Nephron (organoid): ENCODE measurements at regions not wholly inside any gene's neighbourhood (a gene's known extent, or its start where the extent isn't known, plus 50 kb on each side); places are given as distances from the start of the nearest gene placed in this dataset.

ENCODE experiments used
- H3K27ac Mint-ChIP-seq, 3 experiments: 2 replicates each; pipeline ENCODE4 v1.8.0; 2020; ENCODE audit warnings: mixed read lengths in 3 of 3, mild to moderate bottlenecking in 2 of 3, moderate library complexity in 1 of 3
- H3K27me3 Mint-ChIP-seq: 2 replicates; pipeline ENCODE4 v1.8.0; 2021; ENCODE audit warnings: low read depth, mild to moderate bottlenecking, moderate library complexity, mixed read lengths
- H3K36me3 Mint-ChIP-seq: 2 replicates; pipeline ENCODE4 v1.8.0; 2020; ENCODE audit warnings: low read depth, mixed read lengths
- H3K4me1 Mint-ChIP-seq: 2 replicates; pipeline ENCODE4 v1.8.0; 2020; ENCODE audit warnings: mixed read lengths
- H3K4me3 Mint-ChIP-seq, 3 experiments: 2 replicates each; pipeline ENCODE4 v1.8.0; 2020; ENCODE audit warnings: mild to moderate bottlenecking in 3 of 3, mixed read lengths in 3 of 3, moderate library complexity in 2 of 3
- H3K9me3 Mint-ChIP-seq: 2 replicates; pipeline ENCODE4 v1.8.0; 2020; ENCODE audit warnings: mixed read lengths
- TF ChIP-seq, protein P1 (sequence below), 3 experiments: fragments of 200-600 bp; sonication (generic); IDR thresholded peaks; one replicate each; pipeline ENCODE4 v1.5.0; 2021; ENCODE audit warnings: antibody characterized with exemption in 3 of 3; ENCODE audit not compliant: unreplicated experiment in 3 of 3

DNA sequence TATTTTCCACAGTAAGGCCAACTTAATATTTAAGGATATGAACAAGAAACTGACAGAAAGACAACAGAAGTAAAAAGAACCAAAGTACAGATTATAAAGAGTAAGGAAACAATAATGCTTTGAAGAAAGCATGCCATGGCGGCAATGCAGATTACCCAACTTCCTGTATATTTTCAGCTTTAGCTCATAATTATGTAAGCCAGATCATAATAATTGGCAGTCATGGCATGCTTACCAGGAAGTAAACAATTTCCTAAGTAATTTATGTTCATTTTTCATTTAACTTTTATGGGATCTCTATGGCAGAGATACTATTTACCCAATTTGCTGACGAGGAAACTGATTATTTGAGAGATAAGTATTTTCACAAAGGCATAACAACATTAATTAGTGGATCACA is 988.7 kb downstream of the HACE1 start:
- TF ChIP-seq, protein P1, sequence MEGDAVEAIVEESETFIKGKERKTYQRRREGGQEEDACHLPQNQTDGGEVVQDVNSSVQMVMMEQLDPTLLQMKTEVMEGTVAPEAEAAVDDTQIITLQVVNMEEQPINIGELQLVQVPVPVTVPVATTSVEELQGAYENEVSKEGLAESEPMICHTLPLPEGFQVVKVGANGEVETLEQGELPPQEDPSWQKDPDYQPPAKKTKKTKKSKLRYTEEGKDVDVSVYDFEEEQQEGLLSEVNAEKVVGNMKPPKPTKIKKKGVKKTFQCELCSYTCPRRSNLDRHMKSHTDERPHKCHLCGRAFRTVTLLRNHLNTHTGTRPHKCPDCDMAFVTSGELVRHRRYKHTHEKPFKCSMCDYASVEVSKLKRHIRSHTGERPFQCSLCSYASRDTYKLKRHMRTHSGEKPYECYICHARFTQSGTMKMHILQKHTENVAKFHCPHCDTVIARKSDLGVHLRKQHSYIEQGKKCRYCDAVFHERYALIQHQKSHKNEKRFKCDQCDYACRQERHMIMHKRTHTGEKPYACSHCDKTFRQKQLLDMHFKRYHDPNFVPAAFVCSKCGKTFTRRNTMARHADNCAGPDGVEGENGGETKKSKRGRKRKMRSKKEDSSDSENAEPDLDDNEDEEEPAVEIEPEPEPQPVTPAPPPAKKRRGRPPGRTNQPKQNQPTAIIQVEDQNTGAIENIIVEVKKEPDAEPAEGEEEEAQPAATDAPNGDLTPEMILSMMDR (IDR thresholded peaks at IDR 0.05; ENCODE audit: unreplicated experiment in 3 of 3), result no peak
- H3K9me3 Mint-ChIP-seq, result no peaks in the 10 kb centered on the region
- H3K4me3 Mint-ChIP-seq, result no peak overlapping the region
- H3K27me3 Mint-ChIP-seq, result no peaks in the 10 kb centered on the region
- no peak overlapping the region for H3K27ac Mint-ChIP-seq
- H3K36me3 Mint-ChIP-seq, result no peaks in the 10 kb centered on the region
- H3K4me1 Mint-ChIP-seq, result peaks cover 14% of the 10 kb centered on the region

GRCh38 chr6:103862297-103862696 is 997.4 kb downstream of the HACE1 start:
- H3K4me1 Mint-ChIP-seq, result no peaks in the 10 kb centered on the region
- H3K4me3 Mint-ChIP-seq, result no peak overlapping the region
- H3K36me3 Mint-ChIP-seq, result no peaks in the 10 kb centered on the region
- no peaks in the 10 kb centered on the region for H3K27me3 Mint-ChIP-seq
- TF ChIP-seq, protein P1 (IDR thresholded peaks at IDR 0.05; ENCODE audit: unreplicated experiment in 3 of 3), result no peak
- H3K9me3 Mint-ChIP-seq, result no peaks in the 10 kb centered on the region
- no peak overlapping the region for H3K27ac Mint-ChIP-seq

DNA sequence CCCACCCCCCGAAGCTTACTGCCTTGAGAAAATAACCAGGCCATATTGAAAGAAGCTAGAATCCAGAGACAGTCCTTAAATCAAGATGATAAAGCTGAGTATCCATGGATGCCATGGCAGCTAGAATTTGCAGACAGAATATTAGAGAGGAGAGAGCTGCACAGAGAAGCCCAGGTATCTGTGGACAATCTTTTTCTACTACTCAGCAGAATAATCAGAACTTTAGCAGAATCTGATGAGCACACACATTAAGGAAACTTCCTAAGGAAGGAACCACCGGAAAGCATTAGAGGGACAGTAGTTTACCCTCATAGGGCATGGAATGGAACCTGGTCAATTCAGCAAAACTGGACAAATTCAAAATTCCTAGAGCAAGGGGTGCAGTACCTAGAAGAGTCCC is 1001.7 kb downstream of the HACE1 start:
- TF ChIP-seq, protein P1 (IDR thresholded peaks at IDR 0.05; ENCODE audit: unreplicated experiment in 3 of 3), result no peak
- Mint-ChIP-seq H3K4me1 (no peaks in the 10 kb centered on the region), H3K4me3 (no peak overlapping the region), H3K36me3 (no peaks in the 10 kb centered on the region), H3K27me3 (no peaks in the 10 kb centered on the region), H3K9me3 (no peaks in the 10 kb centered on the region), H3K27ac (no peak overlapping the region)

- Mint-ChIP-seq H3K36me3 (no peaks in the 10 kb centered on the region), H3K4me1 (no peaks in the 10 kb centered on the region), H3K9me3 (no peaks in the 10 kb centered on the region), H3K27ac (no peak overlapping the region), H3K4me3 (no peak overlapping the region), H3K27me3 (no peaks in the 10 kb centered on the region)
- TF ChIP-seq, protein P1 (IDR thresholded peaks at IDR 0.05; ENCODE audit: unreplicated experiment in 3 of 3), result no peak
These were observed 1004.0 kb downstream of the HACE1 start for GRCh38 chr6:103855750-103856149.

- no peaks in the 10 kb centered on the region for H3K36me3 Mint-ChIP-seq
- H3K27ac Mint-ChIP-seq, result no peak overlapping the region
- H3K27me3 Mint-ChIP-seq, result no peaks in the 10 kb centered on the region
- H3K4me1 Mint-ChIP-seq, result no peaks in the 10 kb centered on the region
- no peak overlapping the region for H3K4me3 Mint-ChIP-seq
- TF ChIP-seq, protein P1 (IDR thresholded peaks at IDR 0.05; ENCODE audit: unreplicated experiment in 3 of 3), result no peak
- no peaks in the 10 kb centered on the region for H3K9me3 Mint-ChIP-seq
These were observed 1005.7 kb downstream of the HACE1 start for GRCh38 chr6:103854059-103854458.

- Mint-ChIP-seq H3K4me3 (no peak overlapping the region), H3K27me3 (no peaks in the 10 kb centered on the region), H3K36me3 (no peaks in the 10 kb centered on the region), H3K9me3 (peaks cover 5% of the 10 kb centered on the region), H3K4me1 (no peaks in the 10 kb centered on the region), H3K27ac (no peak overlapping the region)
- TF ChIP-seq, protein P1 (IDR thresholded peaks at IDR 0.05; ENCODE audit: unreplicated experiment in 3 of 3), result no peak
These were observed 1021.3 kb downstream of the HACE1 start for GRCh38 chr6:103838457-103838856.
